Mesenchymal stem cell (in vitro differentiated cells and primary cell): ENCODE measurements at regions not wholly inside any gene's neighbourhood (a gene's known extent, or its start where the extent isn't known, plus 50 kb on each side); places are given as distances from the start of the nearest gene placed in this dataset.

Experiments used
- DNase-seq: peaks from one replicate; pipeline ENCODE4 v3.0.0-alpha.2; 2013
- H2AFZ ChIP-seq: one replicate; pipeline ENCODE4 v1.6.1; 2013; ENCODE audit warnings: low read depth, mild to moderate bottlenecking, control low read depth, inconsistent platforms, low read length, moderate library complexity
- H2AK5ac ChIP-seq: 2 replicates; pipeline ENCODE4 v1.6.1; 2013; ENCODE audit warnings: low read length, moderate library complexity, mild to moderate bottlenecking, inconsistent platforms; ENCODE audit not compliant: severe bottlenecking
- H2BK120ac ChIP-seq: one replicate; pipeline ENCODE4 v1.6.1; 2013; ENCODE audit warnings: low read depth, mild to moderate bottlenecking, inconsistent platforms, low read length, moderate library complexity
- H2BK12ac ChIP-seq, 2 experiments: one replicate each; pipeline ENCODE4 v1.6.1; 2013; ENCODE audit warnings: inconsistent platforms in 2 of 2, low read length in 2 of 2, mild to moderate bottlenecking in 2 of 2, moderate library complexity in 2 of 2, control low read depth in 1 of 2
- H2BK15ac ChIP-seq: one replicate; pipeline ENCODE4 v1.6.1; 2013; ENCODE audit warnings: mild to moderate bottlenecking, low read depth, inconsistent platforms; ENCODE audit not compliant: poor library complexity, severe bottlenecking
- H2BK5ac ChIP-seq: 2 replicates; pipeline ENCODE4 v1.6.1; 2013; ENCODE audit warnings: low read depth, mild to moderate bottlenecking, low read length, control low read depth, inconsistent platforms; ENCODE audit not compliant: poor library complexity, severe bottlenecking
- H3K14ac ChIP-seq, 2 experiments: one replicate each; pipeline ENCODE4 v1.6.1; 2013; ENCODE audit warnings: inconsistent platforms in 2 of 2, low read length in 2 of 2, control low read depth in 1 of 2, mild to moderate bottlenecking in 1 of 2, moderate library complexity in 1 of 2
- H3K18ac ChIP-seq, 2 experiments: one replicate each; pipeline ENCODE4 v1.6.1; 2013; ENCODE audit warnings: inconsistent platforms in 2 of 2, low read length in 2 of 2, control low read depth in 1 of 2, low read depth in 1 of 2, mild to moderate bottlenecking in 1 of 2
- H3K23ac ChIP-seq, 2 experiments: one replicate each; pipeline ENCODE4 v1.6.1; 2013; ENCODE audit warnings: inconsistent platforms in 2 of 2, low read length in 2 of 2, mild to moderate bottlenecking in 2 of 2, moderate library complexity in 2 of 2, control low read depth in 1 of 2
- H3K27ac ChIP-seq: 2 replicates; pipeline ENCODE4 v1.5.1; 2013; ENCODE audit warnings: mild to moderate bottlenecking, moderate library complexity, low read length, control low read depth, inconsistent platforms; ENCODE audit not compliant: poor library complexity, severe bottlenecking
- H3K27me3 ChIP-seq, 2 experiments: 2 replicates each; pipeline versions ENCODE4 v1.6.1 to v1.7.0; 2013; ENCODE audit warnings: low read length in 2 of 2, mild to moderate bottlenecking in 2 of 2, moderate library complexity in 2 of 2, control low read depth in 1 of 2, inconsistent platforms in 1 of 2; ENCODE audit not compliant: control insufficient read depth in 1 of 2, insufficient read depth in 1 of 2
- H3K36me3 ChIP-seq, 2 experiments: 2 replicates each; pipeline versions ENCODE4 v1.6.1 to v1.7.0; 2013; ENCODE audit warnings: low read length in 2 of 2, control low read depth in 1 of 2, inconsistent platforms in 1 of 2, low read depth in 1 of 2, mild to moderate bottlenecking in 1 of 2; ENCODE audit not compliant: insufficient read depth in 2 of 2, control insufficient read depth in 1 of 2
- H3K4ac ChIP-seq, 2 experiments: one replicate each; pipeline ENCODE4 v1.6.1; 2013; ENCODE audit warnings: inconsistent platforms in 2 of 2, low read length in 2 of 2, mild to moderate bottlenecking in 2 of 2, moderate library complexity in 2 of 2, control low read depth in 1 of 2, low read depth in 1 of 2
- H3K4me1 ChIP-seq: 2 replicates; pipeline ENCODE4 v1.6.1; 2013; ENCODE audit warnings: low read depth, low read length, control low read depth; ENCODE audit not compliant: control insufficient read depth, insufficient read depth
- H3K4me2 ChIP-seq: 2 replicates; pipeline ENCODE4 v1.6.1; 2013; ENCODE audit warnings: low read length, mild to moderate bottlenecking, inconsistent platforms; ENCODE audit not compliant: poor library complexity, severe bottlenecking
- H3K4me3 ChIP-seq, 2 experiments: 2 replicates each; pipeline versions ENCODE4 v1.5.1 to v1.7.0; 2013; ENCODE audit warnings: low read length in 2 of 2, mild to moderate bottlenecking in 2 of 2, control low read depth in 1 of 2, low read depth in 1 of 2; ENCODE audit not compliant: insufficient read depth in 1 of 2
- H3K79me1 ChIP-seq: replicated peaks from 2 replicates; pipeline ENCODE4 v1.6.1; 2013; ENCODE audit warnings: mild to moderate bottlenecking, control low read depth, low read length, inconsistent platforms; ENCODE audit not compliant: poor library complexity, severe bottlenecking
- H3K9ac ChIP-seq: 2 replicates; pipeline ENCODE4 v1.7.0; 2013; ENCODE audit warnings: mild to moderate bottlenecking, low read length, moderate library complexity
- H3K9me3 ChIP-seq: 2 replicates; pipeline ENCODE4 v1.7.0; 2013; ENCODE audit warnings: mild to moderate bottlenecking, low read length; ENCODE audit not compliant: control insufficient read depth
- H4K8ac ChIP-seq: one replicate; pipeline ENCODE4 v1.6.1; 2013; ENCODE audit warnings: inconsistent platforms, mild to moderate bottlenecking, low read length, moderate library complexity
- H4K91ac ChIP-seq: one replicate; pipeline ENCODE4 v1.6.1; 2013; ENCODE audit warnings: mild to moderate bottlenecking, low read length, inconsistent platforms
- WGBS: methylation state at CpG from one replicate; pipeline ENCODE4 v1.1.7; 2013; ENCODE audit warnings: mixed read lengths; 5-methylcytosine and 5-hydroxymethylcytosine counted together

- WGBS, result 75% methylated on average over 5 of the region's 7 CpGs
These were observed 107.4 kb upstream of the MED13L start for GRCh38 chr12:116384691-116385485.

GRCh38 chr12:116385486-116386217 lies 108.2 kb upstream of the MED13L start:
- Histone ChIP-seq H3K79me1 (peaks cover 6% of the 10 kb centered on the region), H2BK5ac (no peak overlapping the region), H3K4me1 (peaks cover 34% of the 10 kb centered on the region), H3K9ac (no peak overlapping the region), H3K23ac (peak overlapping the region in 1 of 2 experiments; percentile 14), H3K4ac (no peak overlapping the region), H3K4me3 (no peak overlapping the region), H3K27me3 (no peaks in the 10 kb centered on the region), H3K4me2 (no peak overlapping the region), H2BK12ac (peak overlapping the region; percentile 51 to 53), H4K91ac (no peak overlapping the region), H3K36me3 (no peaks in the 10 kb centered on the region), H4K8ac (peak overlapping the region; percentile 38), H2BK15ac (no peak overlapping the region), H3K18ac (peak overlapping the region in 1 of 2 experiments; percentile 54), H3K14ac (no peak overlapping the region), H2AK5ac (peak overlapping the region; percentile 12), H2AFZ (no peak overlapping the region), H3K9me3 (no peaks in the 10 kb centered on the region), H3K27ac (no peak overlapping the region), H2BK120ac (no peak overlapping the region)
- DNase-seq, result no peak
- WGBS, result 78% methylated on average over 20 of the region's 21 CpGs

More at GRCh38 chr12:116384691-116385485, 107.4 kb upstream of the MED13L start:
- Histone ChIP-seq H2BK120ac (no peak overlapping the region), H2BK15ac (peak overlapping the region; percentile 6), H3K4ac (peak overlapping the region in 1 of 2 experiments; percentile 17), H2AFZ (no peak overlapping the region), H3K9ac (peak overlapping the region; percentile 14), H3K23ac (no peak overlapping the region), H3K79me1 (peaks cover 6% of the 10 kb centered on the region), H3K4me1 (peaks cover 33% of the 10 kb centered on the region), H4K8ac (peak overlapping the region; percentile 62), H2AK5ac (peak overlapping the region; percentile 62), H3K27me3 (no peaks in the 10 kb centered on the region), H3K4me3 (no peak overlapping the region), H2BK5ac (peak overlapping the region; percentile 39), H3K9me3 (no peaks in the 10 kb centered on the region), H3K27ac (no peak overlapping the region), H3K4me2 (no peak overlapping the region), H3K36me3 (no peaks in the 10 kb centered on the region), H2BK12ac (peak overlapping the region in 1 of 2 experiments; percentile 64), H3K18ac (peak overlapping the region in 1 of 2 experiments; percentile 28), H3K14ac (no peak overlapping the region), H4K91ac (no peak overlapping the region)
- DNase-seq, result no peak

GRCh38 chr12:116389326-116389725 lies 111.8 kb upstream of the MED13L start:
- H3K27ac ChIP-seq, result peak overlapping the region; percentile 53
- peak overlapping the region; percentile 19 for H4K8ac ChIP-seq
- peak overlapping the region; percentile 75 for H2AK5ac ChIP-seq
- H3K9ac ChIP-seq, result peak overlapping the region; percentile 50
- peak overlapping the region; percentile 15 for H2BK120ac ChIP-seq
- no peak overlapping the region for H2AFZ ChIP-seq
- H4K91ac ChIP-seq, result peak overlapping the region; percentile 52
- no peak overlapping the region for H3K4ac ChIP-seq
- H3K4me2 ChIP-seq, result no peak overlapping the region
- peaks cover 18% of the 10 kb centered on the region for H3K4me1 ChIP-seq
- H3K14ac ChIP-seq, result peak overlapping the region in 1 of 2 experiments; percentile 27
- WGBS, result 87% methylated on average over 6 of the region's 6 CpGs
- H3K36me3 ChIP-seq, result no peaks in the 10 kb centered on the region
- H3K18ac ChIP-seq, result peak overlapping the region; percentile 24 to 67
- no peaks in the 10 kb centered on the region for H3K27me3 ChIP-seq
- H3K79me1 ChIP-seq, result peaks cover 4% of the 10 kb centered on the region
- no peak overlapping the region for H2BK5ac ChIP-seq
- DNase-seq, result no peak
- H3K9me3 ChIP-seq, result peaks cover 5% of the 10 kb centered on the region
- H2BK15ac ChIP-seq, result no peak overlapping the region
- H2BK12ac ChIP-seq, result peak overlapping the region in 1 of 2 experiments; percentile 79
- H3K23ac ChIP-seq, result no peak overlapping the region
- H3K4me3 ChIP-seq, result no peak overlapping the region

GRCh38 chr12:116389990-116390389 lies 112.5 kb upstream of the MED13L start:
- WGBS, result 7% methylated on average over 3 of the region's 5 CpGs
- H2BK5ac ChIP-seq, result no peak overlapping the region
- no peaks in the 10 kb centered on the region for H3K36me3 ChIP-seq

More at GRCh38 chr12:116389990-116390389, 112.5 kb upstream of the MED13L start:
- H2BK12ac ChIP-seq, result no peak overlapping the region
- H3K9ac ChIP-seq, result peak overlapping the region; percentile 50
- H2AFZ ChIP-seq, result no peak overlapping the region
- H2BK15ac ChIP-seq, result no peak overlapping the region
- H3K23ac ChIP-seq, result no peak overlapping the region
- DNase-seq, result peak; percentile 87
- H3K27ac ChIP-seq, result peak overlapping the region; percentile 53
- no peak overlapping the region for H3K14ac ChIP-seq
- H3K27me3 ChIP-seq, result no peaks in the 10 kb centered on the region
- no peak overlapping the region for H2AK5ac ChIP-seq
- no peak overlapping the region for H3K18ac ChIP-seq
- no peaks in the 10 kb centered on the region for H3K79me1 ChIP-seq
- no peak overlapping the region for H4K91ac ChIP-seq
- H3K4me1 ChIP-seq, result peaks cover 12% of the 10 kb centered on the region
- no peak overlapping the region for H3K4me3 ChIP-seq
- no peak overlapping the region for H4K8ac ChIP-seq
- no peak overlapping the region for H3K4me2 ChIP-seq
- no peak overlapping the region for H3K4ac ChIP-seq
- peaks cover 5% of the 10 kb centered on the region for H3K9me3 ChIP-seq
- no peak overlapping the region for H2BK120ac ChIP-seq
